ENCODE measurements at regions not wholly inside any gene's neighbourhood (a gene's known extent, or its start where the extent isn't known, plus 50 kb on each side); places are given as distances from the start of the nearest gene placed in this dataset.

- POLR2A ChIA-PET, result no interaction called here
- TF ChIP-seq CTCF (IDR thresholded peaks at IDR 0.05; ENCODE audit: insufficient read depth in 1 of 2, low read depth in 1 of 2, low read length in 1 of 2, severe bottlenecking in 1 of 2, unreplicated experiment in 1 of 2), result no peak
- Mint-ChIP-seq H3K4me1 (ENCODE audit: low read depth, unreplicated experiment) (peaks cover 12% of the 10 kb centered on the region), H3K4me3 (ENCODE audit: unreplicated experiment) (no peak overlapping the region), H3K27ac (ENCODE audit: unreplicated experiment) (no peak overlapping the region), H3K9me3 (ENCODE audit: unreplicated experiment) (no peaks in the 10 kb centered on the region), H3K27me3 (ENCODE audit: insufficient read depth, unreplicated experiment) (no peaks in the 10 kb centered on the region), H3K36me3 (ENCODE audit: insufficient read depth, unreplicated experiment) (peaks cover 4% of the 10 kb centered on the region)
- CTCF ChIA-PET, result no interaction called here
- no peaks in the 10 kb centered on the region; the same call in 1 of the 2 replicates for H3K27me3 ChIP-seq (replicated peaks; ENCODE audit: control insufficient read depth, insufficient read depth, low read length)
- no peak for DNase-seq
- intact Hi-C loops (cut with micrococcal nuclease; ENCODE audit: unreplicated experiment), result no loop called here
- H3K9me3 ChIP-seq, result no peaks in the 10 kb centered on the region
- BruUV-seq (replicated peaks), result no TSS peak
- no peaks in the 10 kb centered on the region for H3K36me3 ChIP-seq (ENCODE audit: control insufficient read depth, insufficient read depth, low read length)
- H3K4me1 ChIP-seq, result peaks cover 14% of the 10 kb centered on the region
- no peak overlapping the region for H3K4me3 ChIP-seq (ENCODE audit: low read depth, low read length)
Observed at GRCh38 chr16:79297805-79298204, 302.7 kb downstream of the MAF start.

GRCh38 chr16:79297296-79297695, 303.2 kb downstream of the MAF start:
- no TSS peak for BruUV-seq (replicated peaks)
- H3K4me3 Mint-ChIP-seq (ENCODE audit: unreplicated experiment), result no peak overlapping the region
- peaks cover 12% of the 10 kb centered on the region for H3K4me1 Mint-ChIP-seq (ENCODE audit: low read depth, unreplicated experiment)
- Histone ChIP-seq H3K27me3 (replicated peaks; ENCODE audit: control insufficient read depth, insufficient read depth, low read length) (no peaks in the 10 kb centered on the region; the same call in 1 of the 2 replicates), H3K36me3 (ENCODE audit: control insufficient read depth, insufficient read depth, low read length) (no peaks in the 10 kb centered on the region), H3K9me3 (no peaks in the 10 kb centered on the region), H3K4me1 (peaks cover 14% of the 10 kb centered on the region), H3K4me3 (ENCODE audit: low read depth, low read length) (no peak overlapping the region)
- no peak for DNase-seq
- H3K36me3 Mint-ChIP-seq (ENCODE audit: insufficient read depth, unreplicated experiment), result peaks cover 4% of the 10 kb centered on the region
- CTCF ChIA-PET, result no interaction called here
- H3K27ac Mint-ChIP-seq (ENCODE audit: unreplicated experiment), result no peak overlapping the region
- intact Hi-C loops (cut with micrococcal nuclease; ENCODE audit: unreplicated experiment), result no loop called here
- H3K9me3 Mint-ChIP-seq (ENCODE audit: unreplicated experiment), result no peaks in the 10 kb centered on the region
- POLR2A ChIA-PET, result no interaction called here
- H3K27me3 Mint-ChIP-seq (ENCODE audit: insufficient read depth, unreplicated experiment), result no peaks in the 10 kb centered on the region
- no peak for TF ChIP-seq CTCF (IDR thresholded peaks at IDR 0.05; ENCODE audit: insufficient read depth in 1 of 2, low read depth in 1 of 2, low read length in 1 of 2, severe bottlenecking in 1 of 2, unreplicated experiment in 1 of 2)

- ChIA-PET CTCF (no interaction called here), POLR2A (no interaction called here)
- no peak for TF ChIP-seq CTCF (IDR thresholded peaks at IDR 0.05; ENCODE audit: insufficient read depth in 1 of 2, low read depth in 1 of 2, low read length in 1 of 2, severe bottlenecking in 1 of 2, unreplicated experiment in 1 of 2)
- BruUV-seq (replicated peaks), result no TSS peak
- Histone ChIP-seq H3K36me3 (ENCODE audit: control insufficient read depth, insufficient read depth, low read length) (no peaks in the 10 kb centered on the region), H3K4me3 (ENCODE audit: low read depth, low read length) (no peak overlapping the region), H3K9me3 (no peaks in the 10 kb centered on the region), H3K27me3 (replicated peaks; ENCODE audit: control insufficient read depth, insufficient read depth, low read length) (no peaks in the 10 kb centered on the region), H3K4me1 (peaks cover 14% of the 10 kb centered on the region)
- H3K36me3 Mint-ChIP-seq (ENCODE audit: insufficient read depth, unreplicated experiment), result peaks cover 4% of the 10 kb centered on the region
- peaks cover 12% of the 10 kb centered on the region for H3K4me1 Mint-ChIP-seq (ENCODE audit: low read depth, unreplicated experiment)
- no peak for DNase-seq
- H3K9me3 Mint-ChIP-seq (ENCODE audit: unreplicated experiment), result no peaks in the 10 kb centered on the region
- intact Hi-C loops (cut with micrococcal nuclease; ENCODE audit: unreplicated experiment), result no loop called here
- H3K27ac Mint-ChIP-seq (ENCODE audit: unreplicated experiment), result no peak overlapping the region
- H3K4me3 Mint-ChIP-seq (ENCODE audit: unreplicated experiment), result no peak overlapping the region
- no peaks in the 10 kb centered on the region for H3K27me3 Mint-ChIP-seq (ENCODE audit: insufficient read depth, unreplicated experiment)
Observed at GRCh38 chr16:79296491-79296890, 304.0 kb downstream of the MAF start.
